HepG2 (cell line): ENCODE measurements at regions not wholly inside any gene's neighbourhood (a gene's known extent, or its start where the extent isn't known, plus 50 kb on each side); places are given as distances from the start of the nearest gene placed in this dataset.

Experiments used
- ATAC-seq: fragments of 200-7000 bp; cut with Tn5 transposase; 3 replicates; pipeline ENCODE4 v1.9.1; 2020; ENCODE audit warnings: mild to moderate bottlenecking, moderate library complexity
- BruUV-seq: library from RNA; stranded (reverse); fragments of 400-500 nt; replicated peaks from 2 replicates; lab custom pipeline; 2021; lab: Mats Ljungman, UMichigan
- CTCF ChIA-PET: fragments of 300-600 bp; formaldehyde crosslinking; extraction: SDS; loops from one replicate; lab custom pipeline; 2021; ENCODE audit warnings: low total read pairs, inconsistent platforms, low intra/inter-chr PET ratio; lab: Yijun Ruan, JAX
- POLR2A ChIA-PET: fragments of 350-600 bp; sonication (Branson Sonifier 250); formaldehyde crosslinking; loops from one replicate; lab custom pipeline; 2020; ENCODE audit warnings: antibody characterized with exemption, inconsistent platforms; lab: Yijun Ruan, JAX
- DNase-seq: peaks from one replicate; pipeline ENCODE4 v3.0.0-alpha.2; 2015; ENCODE audit warnings: low spot score
- FAIRE-seq: peaks from 3 replicates; lab custom pipeline; 2011; peaks lifted over from hg19 to GRCh38; lab: Jason Lieb, UNC
- H2AFZ ChIP-seq: one replicate; pipeline ENCODE4 v1.6.1; 2011; ENCODE audit warnings: low read length, inconsistent platforms
- H3K27ac ChIP-seq: fragments of 300-600 bp; 3 replicates; pipeline ENCODE4 v1.8.0; 2011; ENCODE audit warnings: mixed run types, mild to moderate bottlenecking, mixed read lengths, low read length, inconsistent platforms; ENCODE audit not compliant: insufficient read depth; ENCODE audit errors: extremely low read length
- H3K27me3 ChIP-seq, 2 experiments: fragments of 200-600 bp in 1 of 2; 2 replicates in 1 of 2; 3 replicates in 1 of 2; pipeline versions ENCODE4 v1.6.0 to v1.8.0; 2011; ENCODE audit warnings: low read length in 2 of 2, mild to moderate bottlenecking in 2 of 2, moderate library complexity in 2 of 2, inconsistent platforms in 1 of 2; ENCODE audit not compliant: insufficient read depth in 2 of 2, control insufficient read depth in 1 of 2
- H3K36me3 ChIP-seq, 2 experiments: fragments of 200-600 bp in 1 of 2; replicated peaks in 1 of 2; 2 replicates in 1 of 2; 3 replicates in 1 of 2; pipeline versions ENCODE4 v1.5.1 to v1.8.0; 2011; ENCODE audit warnings: low read length in 2 of 2, inconsistent platforms in 1 of 2; ENCODE audit not compliant: insufficient read depth in 2 of 2, control insufficient read depth in 1 of 2
- H3K4me1 ChIP-seq: 2 replicates; pipeline ENCODE4 v1.5.1; 2012; ENCODE audit warnings: low read length, inconsistent platforms; ENCODE audit not compliant: insufficient read depth
- H3K4me2 ChIP-seq: 2 replicates; pipeline ENCODE4 v1.6.0; 2011; ENCODE audit warnings: low read depth, low read length, inconsistent platforms
- H3K4me3 ChIP-seq, 3 experiments: fragments of 200-600 bp in 1 of 3; sonication (generic), shearing (Covaris generic) in 1 of 3; replicated peaks in 1 of 3; 2 replicates each; pipeline ENCODE4 v1.5.1; 2011 to 2016; ENCODE audit warnings: low read length in 3 of 3, inconsistent platforms in 2 of 3, low read depth in 2 of 3, mild to moderate bottlenecking in 2 of 3, control low read depth in 1 of 3, mixed read lengths in 1 of 3; ENCODE audit not compliant: insufficient read depth in 1 of 3
- H3K79me2 ChIP-seq: one replicate; pipeline ENCODE4 v1.6.1; 2011; ENCODE audit warnings: low read length, inconsistent platforms; ENCODE audit not compliant: insufficient read depth
- H3K9ac ChIP-seq: 2 replicates; pipeline ENCODE4 v1.6.0; 2011; ENCODE audit warnings: mild to moderate bottlenecking, low read depth, low read length, inconsistent platforms; ENCODE audit not compliant: insufficient read depth
- H3K9me3 ChIP-seq: 2 replicates; pipeline ENCODE4 v1.5.1; 2012; ENCODE audit warnings: mild to moderate bottlenecking, low read length
- H4K20me1 ChIP-seq: 2 replicates; pipeline ENCODE4 v1.6.0; 2011; ENCODE audit warnings: inconsistent platforms, mild to moderate bottlenecking, low read length, moderate library complexity; ENCODE audit not compliant: insufficient read depth
- ARID3A ChIP-seq: IDR thresholded peaks from 2 replicates; pipeline ENCODE4 v1.6.1; 2012; ENCODE audit warnings: low read depth, low read length, improper control_type of control experiment
- HHEX ChIP-seq: IDR thresholded peaks from 2 replicates; pipeline ENCODE4 v1.6.1; 2016; ENCODE audit warnings: control low read depth
- HNRNPK ChIP-seq: fragments of 200-400 bp; formaldehyde crosslinking; IDR thresholded peaks from 2 replicates; pipeline ENCODE4 v1.6.1; 2018; ENCODE audit warnings: low read length, low read depth, moderate library complexity, mild to moderate bottlenecking; ENCODE audit not compliant: poor library complexity, severe bottlenecking
- MEIS2 ChIP-seq: sonication (generic); formaldehyde crosslinking; IDR thresholded peaks from 2 replicates; pipeline ENCODE4 v1.9.0; 2021; ENCODE audit warnings: mild to moderate bottlenecking, missing genetic modification reagents
- NPAS2 ChIP-seq: sonication (generic); formaldehyde crosslinking; IDR thresholded peaks from 2 replicates; pipeline ENCODE4 v1.8.0; 2022; ENCODE audit warnings: mild to moderate bottlenecking, missing genetic modification reagents, borderline replicate concordance
- POLR2A ChIP-seq, 2 experiments: IDR thresholded peaks; 2 replicates each; pipeline ENCODE4 v1.6.1; 2011; ENCODE audit warnings: low read depth in 2 of 2, low read length in 2 of 2, mild to moderate bottlenecking in 1 of 2, moderate library complexity in 1 of 2; ENCODE audit not compliant: insufficient read depth in 1 of 2
- REST ChIP-seq, 2 experiments: IDR thresholded peaks; 2 replicates each; pipeline ENCODE4 v1.6.1; 2011 to 2012; ENCODE audit warnings: low read length in 2 of 2, borderline replicate concordance in 1 of 2, low read depth in 1 of 2, mild to moderate bottlenecking in 1 of 2, moderate library complexity in 1 of 2
- SKI ChIP-seq: fragments of 450-650 bp; IDR thresholded peaks from one replicate; pipeline ENCODE4 v1.6.1; 2018; ENCODE audit warnings: mild to moderate bottlenecking; ENCODE audit not compliant: partially characterized antibody
- TCF12 ChIP-seq, 2 experiments: fragments of 450-650 bp in 1 of 2; sonication (generic) in 1 of 2; formaldehyde crosslinking in 1 of 2; IDR thresholded peaks; 2 replicates each; pipeline versions ENCODE4 v1.6.1 to v1.8.0; 2017 to 2022; ENCODE audit warnings: antibody characterized with exemption in 1 of 2, mild to moderate bottlenecking in 1 of 2, missing genetic modification reagents in 1 of 2, moderate library complexity in 1 of 2
- ZNF543 ChIP-seq: sonication (generic); formaldehyde crosslinking; IDR thresholded peaks from 2 replicates; pipeline ENCODE4 v1.4.0; 2020; ENCODE audit warnings: mild to moderate bottlenecking, missing genetic modification reagents
- ZNF616 ChIP-seq: sonication (generic); formaldehyde crosslinking; IDR thresholded peaks from 2 replicates; pipeline ENCODE4 v1.5.0; 2020; ENCODE audit warnings: low read depth, mild to moderate bottlenecking, missing genetic modification reagents
- ZNF737 ChIP-seq: sonication (generic); formaldehyde crosslinking; IDR thresholded peaks from 2 replicates; pipeline ENCODE4 v1.5.0; 2020; ENCODE audit warnings: missing genetic modification reagents, mild to moderate bottlenecking, borderline replicate concordance
- ZNF879 ChIP-seq: sonication (generic); formaldehyde crosslinking; IDR thresholded peaks from 2 replicates; pipeline ENCODE4 v1.8.1; 2023; ENCODE audit warnings: missing genetic modification reagents
- WGBS: methylation state at CpG from one replicate; pipeline ENCODE4 v1.1.6; 2017; ENCODE audit warnings: low lambda C conversion rate; 5-methylcytosine and 5-hydroxymethylcytosine counted together
- in situ Hi-C: cut with HindIII; loops from 2 replicates; pipeline ENCODE4 v1.10.0; 2017; ENCODE audit warnings: low pct_unique_long_range_greater_than_20kb; ENCODE audit not compliant: extremely low pct_ligation_motif_present
- intact Hi-C: fragments of 100-400 bp; cut with micrococcal nuclease; formaldehyde crosslinking; loops from one replicate; pipeline ENCODE4 v1.10.0; 2022; ENCODE audit not compliant: unreplicated experiment

GRCh38 chr3:181660337-181660736 is 51.4 kb upstream of the SOX2 start:
- Histone ChIP-seq H3K79me2 (no peaks in the 10 kb centered on the region), H3K36me3 (no peaks in the 10 kb centered on the region), H3K4me1 (no peaks in the 10 kb centered on the region), H3K27ac (no peak overlapping the region), H2AFZ (no peak overlapping the region), H3K4me2 (no peak overlapping the region), H3K9ac (no peak overlapping the region), H4K20me1 (no peaks in the 10 kb centered on the region), H3K27me3 (no peaks in the 10 kb centered on the region), H3K9me3 (no peaks in the 10 kb centered on the region), H3K4me3 (no peak overlapping the region)
- WGBS, result 44% methylated on average over 2 of the region's 2 CpGs
- in situ Hi-C loops (no loop called here), intact Hi-C loops (no loop called here)
- TF ChIP-seq ARID3A (no peak), HNRNPK (peak; percentile 45), ZNF543 (CRISPR knock-in tag) (no peak)
- ChIA-PET CTCF (no interaction called here), POLR2A (no interaction called here)
- DNase-seq (no peak), ATAC-seq (no peak), FAIRE-seq (no peak)
- BruUV-seq, result no TSS peak

GRCh38 chr3:181637456-181637855 is 74.3 kb upstream of the SOX2 start:
- in situ Hi-C loops, result no loop called here
- CTCF ChIA-PET, result no interaction called here
- TF ChIP-seq MEIS2 (no peak), POLR2A (IDR thresholded peaks at IDR 0.05; ENCODE audit: insufficient read depth in 1 of 2, low read depth in 2 of 2, low read length in 2 of 2) (no peak), ZNF879 (CRISPR knock-in tag) (no peak), HHEX (CRISPR knock-in tag) (no peak), SKI (no peak), ZNF737 (CRISPR knock-in tag) (no peak), NPAS2 (CRISPR knock-in tag) (no peak), REST (IDR thresholded peaks at IDR 0.05; ENCODE audit: borderline replicate concordance in 1 of 2, low read depth in 1 of 2, low read length in 2 of 2) (no peak), TCF12 (IDR thresholded peaks at IDR 0.05) (no peak), TCF12 (CRISPR knock-in tag; IDR thresholded peaks at IDR 0.05) (no peak), ZNF616 (CRISPR knock-in tag) (no peak)

More at GRCh38 chr3:181637456-181637855, 74.3 kb upstream of the SOX2 start:
- H3K4me3 ChIP-seq, result no peak overlapping the region
- DNase-seq (no peak), FAIRE-seq (no peak), ATAC-seq (no peak)
- 61% methylated on average over 1 of the region's 1 CpG for WGBS
- H3K27ac ChIP-seq, result no peak overlapping the region
- H3K4me2 ChIP-seq, result no peak overlapping the region
- no peaks in the 10 kb centered on the region for H3K36me3 ChIP-seq
- no peaks in the 10 kb centered on the region for H4K20me1 ChIP-seq
- no peaks in the 10 kb centered on the region for H3K27me3 ChIP-seq
- POLR2A ChIA-PET, result no interaction called here
- no peaks in the 10 kb centered on the region for H3K79me2 ChIP-seq
- no peak overlapping the region for H2AFZ ChIP-seq
- intact Hi-C loops, result no loop called here
- H3K4me1 ChIP-seq, result no peaks in the 10 kb centered on the region
- H3K9me3 ChIP-seq, result no peaks in the 10 kb centered on the region
- BruUV-seq, result no TSS peak
- H3K9ac ChIP-seq, result no peak overlapping the region
